HG03139 (cell line): ENCODE measurements at regions not wholly inside any gene's neighbourhood (a gene's known extent, or its start where the extent isn't known, plus 50 kb on each side); places are given as distances from the start of the nearest gene placed in this dataset.
"Not testable (repeated sequence)": the region's sequence is repeated elsewhere in the genome, so short reads cannot be mapped to it uniquely, and the experiment has no call there.

Source experiments
- ATAC-seq: cut with Tn5 transposase; IDR thresholded peaks from one replicate; pipeline ENCODE4 v1.9.1; 2021; ENCODE audit not compliant: unreplicated experiment

DNA sequence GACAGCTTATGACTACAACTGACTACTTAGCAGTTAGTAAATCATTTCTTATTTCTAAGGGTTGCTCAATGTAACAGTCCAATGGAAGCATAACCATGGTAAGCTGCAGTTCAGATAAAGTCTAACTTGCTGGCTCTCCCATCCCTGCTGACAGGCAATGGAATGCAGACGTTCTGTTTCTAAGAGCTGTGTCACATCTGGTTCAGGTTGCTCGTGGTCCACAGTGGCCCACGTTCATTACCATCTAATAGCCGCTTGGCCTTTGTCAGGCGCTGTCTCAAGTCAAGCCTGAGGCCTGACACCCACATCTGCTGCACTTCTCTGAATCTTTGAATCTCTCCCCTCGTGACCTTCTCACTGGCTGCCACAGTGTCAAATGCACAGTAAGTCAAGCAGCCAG, 240.8 kb downstream of the FGFR2 start:
- no peak for ATAC-seq

DNA sequence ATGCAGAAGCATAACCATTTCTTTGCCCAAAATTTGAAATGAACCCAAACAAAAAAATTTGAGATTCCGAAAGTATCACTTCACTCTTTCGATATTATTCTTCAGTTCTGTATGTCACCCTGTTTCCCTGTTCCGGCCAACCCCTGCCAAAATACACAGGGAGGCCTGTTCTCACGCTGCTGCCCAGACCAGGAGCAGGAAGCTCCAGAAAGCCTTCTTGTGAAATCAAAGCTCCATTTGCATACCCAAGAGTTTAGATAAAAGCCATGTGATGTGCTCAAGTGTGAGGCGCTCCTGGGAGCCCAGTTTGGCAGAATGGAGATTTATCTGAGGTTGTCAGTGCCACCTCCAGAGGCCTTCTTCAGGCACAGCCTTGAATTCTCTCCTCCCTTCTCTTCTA, 236.2 kb downstream of the FGFR2 start:
- ATAC-seq: no peak

DNA sequence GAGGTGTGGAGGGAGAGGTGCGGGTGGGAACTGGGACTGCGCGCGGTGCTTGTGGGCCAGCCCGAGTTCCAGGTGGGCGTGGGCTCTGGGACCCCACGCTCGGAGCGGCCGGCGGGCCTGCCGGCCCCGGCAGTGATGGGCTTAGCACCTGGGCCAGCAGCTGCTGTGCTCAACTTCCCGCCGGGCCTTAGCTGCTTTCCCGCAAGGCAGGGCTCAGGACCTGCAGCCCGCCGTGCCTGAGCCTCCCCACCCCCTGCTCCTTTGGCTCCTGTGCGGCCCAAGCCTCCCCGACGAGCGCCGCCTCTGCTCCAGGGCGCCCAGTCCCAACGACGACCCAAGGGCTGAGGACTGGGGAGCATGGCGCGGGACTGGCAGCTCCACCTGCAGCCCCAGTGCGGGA, 232.7 kb downstream of the FGFR2 start:
- ATAC-seq: no peak

DNA sequence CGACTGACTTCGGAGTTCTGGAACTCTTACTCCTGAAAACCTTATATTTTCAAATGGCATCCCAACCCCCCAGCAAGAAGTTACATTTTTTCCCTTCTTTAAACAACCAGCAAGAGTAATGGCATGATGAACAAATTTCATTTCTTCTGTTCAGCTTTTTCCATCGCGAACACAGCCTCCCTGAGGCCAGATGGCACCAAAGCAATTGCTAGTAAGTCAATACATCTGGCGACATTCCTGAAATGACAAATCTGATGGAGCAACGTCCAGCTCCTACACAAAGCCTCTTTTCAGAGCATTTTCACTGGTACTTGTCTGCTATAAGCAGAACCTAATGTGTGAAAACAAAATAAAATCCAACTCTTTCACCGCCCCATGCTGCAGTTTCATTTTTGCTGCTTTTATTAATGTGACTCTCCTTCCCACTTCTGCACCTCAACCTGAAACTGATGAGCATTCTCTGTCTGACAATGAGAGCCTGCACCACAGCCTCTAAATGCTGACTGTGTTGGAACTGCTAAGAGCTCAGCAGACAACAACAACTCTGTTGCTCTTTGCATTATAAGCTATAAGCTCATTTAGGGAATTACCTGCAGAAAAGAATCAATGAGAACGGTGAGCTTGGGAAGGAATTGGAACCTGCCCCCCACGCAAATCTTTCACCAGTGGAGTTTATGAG, 229.8 kb downstream of the FGFR2 start:
- ATAC-seq: no peak

DNA sequence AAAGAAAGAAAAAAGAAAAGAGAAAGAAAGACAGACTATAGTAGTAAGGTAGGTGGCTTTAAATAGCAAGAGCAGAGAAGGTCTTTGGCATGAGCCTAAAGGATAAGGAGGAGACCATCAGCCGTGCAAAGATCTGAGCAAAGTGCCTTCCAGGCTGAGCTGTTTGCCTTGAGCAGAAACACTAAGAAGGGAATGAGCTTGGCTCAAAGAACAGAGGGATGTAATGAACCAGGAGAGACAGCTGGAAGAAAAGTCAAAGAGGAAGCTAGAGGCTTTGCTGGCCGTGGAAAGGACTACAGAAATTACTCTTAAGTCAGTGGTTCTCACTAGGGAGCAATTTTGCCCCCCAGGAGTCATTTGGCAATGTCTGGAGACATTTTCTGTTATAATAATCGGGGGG, 228.6 kb downstream of the FGFR2 start:
- ATAC-seq: no peak

DNA sequence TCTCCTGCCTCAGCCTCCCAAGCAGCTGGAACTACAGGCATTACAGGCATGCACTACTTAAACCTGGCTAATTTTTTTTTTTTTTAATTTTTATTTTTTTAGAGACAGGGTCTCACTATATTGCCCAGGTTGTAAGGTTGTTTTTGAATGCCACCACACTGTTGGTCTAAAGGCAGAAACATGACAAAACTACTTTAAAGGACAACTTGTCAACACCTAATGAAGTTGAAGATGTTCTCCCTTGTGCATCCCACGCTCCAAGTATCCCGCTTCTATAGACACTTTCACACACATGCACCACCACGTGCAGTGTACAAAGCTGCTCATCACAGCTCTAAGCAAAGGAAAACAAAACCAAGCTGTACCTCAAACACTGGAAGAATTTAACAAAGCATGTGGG, 226.4 kb downstream of the FGFR2 start:
- ATAC-seq: no peak

DNA sequence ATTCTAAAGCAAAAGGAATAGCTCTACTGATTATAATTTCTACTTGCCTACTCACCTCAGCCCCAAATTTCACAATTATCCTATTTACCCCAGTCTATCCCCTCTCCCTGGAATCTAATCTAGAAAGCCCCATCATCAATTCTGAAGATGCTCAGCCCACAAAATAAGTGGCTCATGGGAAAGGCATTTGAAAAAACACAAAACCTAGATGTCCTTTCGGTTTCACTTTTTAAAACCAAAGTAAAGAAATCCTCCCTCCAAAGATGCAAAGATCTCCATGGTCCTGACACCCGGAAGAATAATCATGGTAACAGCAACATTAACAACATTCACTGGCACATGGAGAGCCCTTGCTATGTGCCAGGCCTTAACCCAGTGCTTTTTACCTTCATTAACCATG, 224.8 kb downstream of the FGFR2 start:
- no peak for ATAC-seq

DNA sequence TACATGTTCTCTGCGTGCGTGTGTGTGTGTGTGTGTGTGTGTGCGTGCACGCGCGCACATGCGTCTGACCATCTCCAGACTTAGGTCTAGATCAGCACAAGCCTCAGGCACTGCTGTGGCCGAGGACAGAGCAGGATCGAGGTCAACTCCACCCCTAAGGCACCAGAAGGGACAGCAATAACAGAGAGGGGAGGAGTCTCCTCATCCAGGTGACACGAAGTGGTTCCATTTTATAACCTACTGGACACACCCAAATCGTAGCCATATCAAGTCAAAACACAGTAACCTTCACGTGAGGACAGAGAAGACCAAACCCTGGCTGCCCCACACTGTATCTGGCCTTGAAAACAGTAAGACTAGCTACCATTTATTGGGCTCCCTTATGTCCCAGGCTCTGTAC, 224.1 kb downstream of the FGFR2 start:
- no peak for ATAC-seq

DNA sequence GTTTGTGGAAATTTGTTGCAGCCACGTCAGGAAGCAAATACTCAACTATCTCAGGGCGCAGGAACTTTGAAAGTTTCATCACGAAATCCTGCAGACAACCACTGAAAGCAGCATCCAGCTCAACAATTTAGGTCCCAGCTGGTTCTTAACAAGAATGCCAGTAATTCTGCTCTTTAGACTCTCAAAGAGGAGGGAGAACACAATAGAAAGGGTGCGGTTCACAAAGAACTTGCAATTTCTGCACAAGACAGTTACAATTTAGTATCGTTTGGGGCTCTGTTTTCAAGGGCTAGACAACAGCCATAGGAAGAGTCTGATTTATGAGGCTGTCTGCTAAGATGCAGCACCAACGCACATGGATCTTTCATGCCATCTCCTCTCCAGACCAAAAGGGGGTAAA, 223.1 kb downstream of the FGFR2 start:
- no peak for ATAC-seq

DNA sequence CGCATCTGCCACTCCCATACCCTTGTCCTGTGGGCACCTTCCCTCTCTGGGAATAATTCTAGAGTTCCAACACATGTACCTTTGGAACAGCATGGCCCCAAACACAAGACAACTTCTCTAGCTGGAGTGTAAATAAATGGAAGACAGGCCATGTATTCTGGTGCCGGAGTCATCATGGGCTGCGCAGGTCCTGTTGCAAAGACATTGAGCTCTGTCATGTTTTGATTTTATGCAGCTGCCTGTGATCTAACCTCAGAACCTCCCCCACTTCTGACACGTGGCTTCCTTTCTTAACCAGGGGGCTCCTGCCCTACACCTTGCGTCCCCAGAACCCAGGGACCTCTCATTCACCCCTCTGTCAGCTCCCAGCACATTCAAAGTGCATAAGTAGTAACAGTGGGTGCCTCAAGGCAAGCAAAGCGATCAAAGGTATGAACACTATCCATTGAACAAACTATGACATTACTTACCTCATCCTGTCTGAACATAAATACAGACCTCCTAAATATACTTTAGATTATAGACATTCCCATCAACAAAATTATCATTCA, 219.9 kb downstream of the FGFR2 start:
- ATAC-seq: no peak

DNA sequence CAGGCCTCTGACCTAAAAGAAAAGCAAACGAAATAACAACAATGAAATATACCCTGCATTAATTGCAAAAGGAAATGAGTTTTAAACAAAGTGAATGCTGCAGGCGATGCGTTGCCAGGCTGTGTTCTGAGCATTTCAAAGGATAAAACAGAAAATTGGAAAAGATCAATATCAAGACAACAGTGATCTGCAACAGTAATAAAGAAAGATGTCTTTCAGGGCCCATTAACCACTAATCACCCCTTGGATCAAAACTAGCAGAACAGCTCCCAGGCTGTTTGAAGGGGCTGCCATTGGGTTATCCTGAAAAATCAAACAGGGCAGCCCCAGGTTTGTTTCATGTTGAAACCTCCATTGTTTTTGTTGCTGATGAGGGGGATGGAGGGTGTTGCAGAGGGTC, 219.2 kb downstream of the FGFR2 start:
- ATAC-seq: no peak

DNA sequence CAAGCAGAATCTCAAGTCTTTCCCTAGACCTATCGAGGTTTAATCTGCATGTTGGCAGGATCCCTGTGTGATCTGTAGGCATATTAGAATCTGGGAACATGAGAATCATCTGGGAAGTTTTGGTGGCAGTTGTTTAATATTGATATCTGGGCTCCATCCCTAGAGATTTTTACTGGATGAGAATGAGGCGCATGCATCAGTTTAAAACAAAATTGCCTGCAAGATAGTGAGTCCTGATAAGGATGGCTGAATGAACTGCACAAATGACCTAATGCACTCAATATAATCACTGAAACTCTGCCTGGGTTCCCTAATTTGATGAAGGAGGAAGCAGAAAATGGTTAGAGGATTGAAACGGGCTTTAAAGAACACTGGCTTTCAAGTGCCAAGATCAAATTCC, 218.0 kb downstream of the FGFR2 start:
- ATAC-seq: no peak

DNA sequence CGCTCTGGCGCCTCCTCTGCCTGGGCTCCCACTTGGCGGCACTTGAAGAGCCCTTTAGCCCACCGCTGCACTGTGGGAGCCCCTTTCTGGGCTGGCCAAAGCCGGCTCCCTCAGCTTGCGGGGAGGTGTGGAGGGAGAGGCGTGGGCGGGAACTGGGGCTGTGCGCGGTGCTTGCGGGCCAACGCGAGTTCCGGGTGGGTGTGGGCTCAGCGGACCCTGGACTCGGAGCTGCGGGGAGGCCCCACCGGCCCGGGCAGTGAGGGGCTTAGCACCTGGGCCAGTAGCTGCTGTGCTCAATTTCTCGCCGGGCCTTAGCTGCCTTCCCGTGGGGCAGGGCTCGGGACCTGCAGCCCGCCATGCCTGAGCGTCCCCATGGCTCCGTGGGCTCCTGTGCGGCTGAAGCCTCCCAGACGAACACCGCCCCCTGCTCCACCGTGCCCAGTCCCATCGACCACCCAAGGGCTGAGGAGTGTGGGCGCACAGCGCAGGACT, 216.2 kb downstream of the FGFR2 start:
- not testable (repeated sequence) for ATAC-seq

DNA sequence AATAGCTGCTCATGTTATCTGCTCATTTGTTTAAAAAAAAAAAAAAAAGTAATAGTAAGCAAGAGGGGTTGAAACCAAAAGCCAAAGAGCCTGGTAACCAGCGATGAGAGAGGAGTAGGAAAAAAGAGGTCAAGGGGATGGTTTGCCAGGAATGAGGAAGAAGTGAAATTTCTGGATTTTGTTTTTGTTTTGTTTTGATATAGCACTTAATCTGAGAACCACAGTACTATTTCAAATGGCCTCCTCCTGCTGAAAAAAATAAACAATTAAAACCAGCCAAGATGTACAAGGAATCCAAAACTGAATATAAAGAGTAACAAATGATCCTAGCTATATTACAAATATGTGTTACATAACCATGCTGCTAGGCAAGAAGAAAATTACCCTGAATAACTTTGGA, 213.1 kb downstream of the FGFR2 start:
- no peak for ATAC-seq

DNA sequence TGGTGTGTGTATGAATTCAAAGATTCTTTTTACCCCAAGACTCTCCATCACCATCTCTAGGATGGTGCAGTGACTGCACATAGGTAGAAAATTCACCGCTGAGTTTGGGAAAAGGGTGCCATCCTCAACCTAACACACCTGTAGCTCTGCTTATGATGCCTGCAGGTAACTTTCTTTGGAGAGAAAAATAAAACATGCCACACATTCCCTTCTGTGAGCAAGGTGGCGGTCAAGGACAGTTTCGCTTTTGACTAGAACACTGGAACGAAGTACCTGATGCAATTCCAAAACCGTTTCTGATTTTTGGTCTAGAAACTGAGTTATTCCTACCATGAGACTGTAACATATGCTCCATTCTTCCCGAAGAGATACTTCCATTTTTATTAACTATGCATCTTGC, 205.6 kb downstream of the FGFR2 start:
- no peak for ATAC-seq

DNA sequence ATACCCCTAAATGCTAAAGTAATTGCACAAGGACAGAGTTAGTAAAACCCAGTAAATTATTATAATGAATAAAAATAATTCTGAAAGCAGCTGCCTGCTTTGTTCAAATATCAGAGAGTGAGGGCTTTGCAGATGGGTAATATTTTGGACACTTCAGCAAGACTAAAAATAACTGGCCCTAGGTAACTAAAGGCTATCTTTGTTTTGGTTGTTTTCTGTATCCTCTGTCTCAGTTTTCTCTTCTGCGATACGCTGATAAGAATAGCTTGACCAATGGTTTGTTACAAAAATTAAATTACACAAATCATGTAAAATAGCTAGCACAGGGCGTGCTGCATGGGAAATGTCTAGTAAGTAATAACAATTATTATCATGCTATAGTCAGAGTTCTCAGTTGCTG, 204.7 kb downstream of the FGFR2 start:
- no peak for ATAC-seq

DNA sequence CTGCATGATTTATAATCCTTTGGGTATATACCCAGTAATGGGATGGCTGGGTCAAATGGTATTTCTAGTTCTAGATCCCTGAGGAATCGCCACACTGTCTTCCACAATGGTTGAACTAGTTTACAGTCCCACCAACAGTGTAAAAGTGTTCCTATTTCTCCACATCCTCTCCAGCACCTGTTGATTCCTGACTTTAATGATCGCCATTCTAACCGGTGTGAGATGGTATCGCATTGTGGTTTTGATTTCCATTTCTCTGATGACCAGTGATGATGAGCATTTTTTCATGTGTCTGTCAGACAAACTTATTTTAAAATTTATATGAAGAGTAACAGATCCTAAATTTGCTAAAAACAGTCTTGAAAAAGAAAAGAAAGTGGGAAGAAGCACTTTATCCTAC, 197.7 kb downstream of the FGFR2 start:
- ATAC-seq: not testable (repeated sequence)

DNA sequence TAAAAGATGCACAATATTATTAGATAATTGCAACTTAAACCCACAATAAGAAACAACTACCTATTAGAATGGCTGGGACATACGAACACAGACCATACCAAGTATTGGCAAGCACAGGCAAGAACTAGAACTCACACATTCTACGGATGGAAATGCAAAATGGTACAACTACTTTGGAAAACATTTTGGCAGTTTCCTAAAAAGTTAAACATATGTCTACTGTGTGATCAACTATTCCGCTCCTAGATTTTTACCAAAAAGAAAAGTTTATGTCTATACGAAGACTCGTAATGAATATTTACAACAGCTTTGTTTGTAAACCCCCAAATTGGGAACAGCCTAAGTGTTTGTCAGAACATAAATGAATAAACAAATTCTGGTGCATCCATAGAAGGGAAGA, 194.7 kb downstream of the FGFR2 start:
- no peak for ATAC-seq

DNA sequence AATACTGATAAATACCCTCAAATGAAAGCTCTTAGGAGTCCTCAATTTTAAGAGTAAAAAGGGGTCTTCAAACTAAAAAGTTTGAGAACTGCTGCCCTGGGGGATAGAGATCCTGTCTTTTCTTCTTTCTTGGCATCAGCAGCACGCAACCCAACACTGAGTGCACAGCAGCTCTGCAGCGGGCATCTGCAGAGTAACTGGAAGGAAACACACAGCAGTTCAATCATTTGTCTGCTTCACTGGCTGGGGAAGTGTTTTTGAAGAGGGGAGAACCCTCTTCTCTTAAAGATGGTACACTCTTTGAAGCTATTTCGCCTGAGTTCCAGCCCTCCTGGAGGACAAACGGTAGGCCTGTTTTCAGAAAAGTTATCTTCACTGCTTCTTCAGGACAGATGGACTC, 193.6 kb downstream of the FGFR2 start:
- ATAC-seq: no peak

DNA sequence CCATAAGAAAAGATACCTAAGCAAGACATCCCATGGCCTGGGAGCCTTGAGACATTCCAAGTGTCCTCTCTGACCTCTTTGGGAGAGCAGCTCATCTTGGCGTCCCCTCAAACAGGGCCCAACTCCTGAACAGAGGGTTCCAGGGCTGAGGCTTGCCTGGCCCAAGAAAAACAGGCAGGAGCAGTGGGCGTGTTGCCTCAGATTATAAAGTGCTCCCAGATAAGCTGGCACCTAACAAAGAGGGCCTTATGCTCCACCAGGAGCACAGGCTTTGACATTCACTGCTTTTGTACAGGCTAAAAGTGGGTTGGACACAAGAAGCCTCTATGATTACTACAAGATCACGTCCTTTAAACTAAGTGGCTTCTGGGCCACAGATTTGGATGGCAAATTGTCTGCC, 193.1 kb downstream of the FGFR2 start:
- ATAC-seq: no peak

DNA sequence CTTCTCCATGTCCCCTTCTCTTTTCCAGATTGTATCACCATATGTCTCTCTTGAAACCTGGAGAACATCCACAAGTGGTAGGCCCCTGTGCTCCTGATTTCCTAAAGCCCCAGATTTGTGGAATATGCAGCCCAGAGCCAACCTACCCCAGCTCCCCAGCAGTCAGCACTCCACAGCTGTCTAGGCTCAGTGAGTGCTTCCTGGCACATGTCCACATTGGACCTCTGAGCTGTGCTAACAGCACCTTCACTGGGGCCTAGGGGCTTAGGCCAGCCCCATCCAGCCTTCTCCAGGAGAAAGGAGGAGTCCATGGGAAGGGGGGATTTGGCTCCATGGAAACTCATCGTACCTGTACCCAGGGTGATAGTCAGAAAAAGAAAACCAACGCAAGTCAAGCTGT, 192.7 kb downstream of the FGFR2 start:
- ATAC-seq: no peak

DNA sequence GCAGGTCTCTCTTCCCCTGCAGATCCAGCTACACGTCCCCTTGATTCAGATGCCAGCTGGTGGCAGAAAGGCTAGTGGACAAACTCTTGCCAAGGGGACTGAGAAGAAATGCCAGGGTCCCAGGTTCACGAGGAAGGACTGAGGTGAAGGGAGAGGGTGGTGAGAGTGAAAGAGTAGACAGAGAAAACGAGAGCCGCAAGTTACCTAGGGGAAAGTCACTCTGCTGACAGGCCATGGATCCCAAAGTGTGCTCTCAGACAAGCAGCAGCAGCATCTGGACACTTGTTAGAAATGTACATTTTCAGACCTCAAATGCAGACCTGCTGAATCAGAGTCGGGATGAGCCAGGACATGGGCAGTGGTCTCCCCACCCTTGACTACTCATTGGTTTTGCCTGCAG, 192.3 kb downstream of the FGFR2 start:
- ATAC-seq: no peak
